ENCODE measurements at regions not wholly inside any gene's neighbourhood (a gene's known extent, or its start where the extent isn't known, plus 50 kb on each side); places are given as distances from the start of the nearest gene placed in this dataset.

- no peak overlapping the region for H3K27ac ChIP-seq
- no peak overlapping the region for H3K4me3 ChIP-seq
- no peak for ATAC-seq (ENCODE audit: insufficient number of reproducible peaks, low FRiP score, low read depth)
- H3K36me3 ChIP-seq = no peaks in the 10 kb centered on the region
- no peak for TF ChIP-seq CTCF (IDR thresholded peaks at IDR 0.05)
- H3K9me3 ChIP-seq = no peaks in the 10 kb centered on the region
- no peaks in the 10 kb centered on the region for H3K4me1 ChIP-seq (ENCODE audit: control insufficient read depth in 1 of 2, low read depth in 2 of 2)
- no peaks in the 10 kb centered on the region for H3K27me3 ChIP-seq (replicated peaks; ENCODE audit: insufficient read depth)
- DNase-seq (ENCODE audit: low spot score) = no peak
Measured at GRCh38 chrX:121921258-121921657, 873.8 kb downstream of the GLUD2 start.

DNA sequence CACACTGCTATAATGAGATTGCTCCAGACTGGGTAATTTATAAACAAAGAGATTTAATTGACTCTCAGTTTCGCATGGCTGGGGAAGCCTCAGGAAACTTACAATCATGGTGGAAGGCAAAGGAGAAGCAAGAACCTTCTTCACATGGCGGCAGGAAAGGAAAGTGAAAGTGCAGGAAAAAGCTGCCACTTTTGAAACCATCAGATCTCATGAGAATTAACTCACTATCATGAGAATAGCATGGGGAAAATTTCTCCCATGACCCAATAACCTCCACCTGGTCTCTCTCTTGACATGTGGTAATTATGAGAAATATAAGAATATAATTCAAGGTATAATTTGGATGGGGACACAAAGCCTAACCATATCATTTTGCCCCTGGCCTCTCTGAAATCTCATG lies 884.2 kb downstream of the GLUD2 start:
- no peaks in the 10 kb centered on the region for H3K9me3 ChIP-seq
- ATAC-seq (ENCODE audit: insufficient number of reproducible peaks, low FRiP score, low read depth) (no peak), DNase-seq (ENCODE audit: low spot score) (no peak)
- no peaks in the 10 kb centered on the region for H3K36me3 ChIP-seq
- no peak overlapping the region for H3K4me3 ChIP-seq
- H3K27me3 ChIP-seq (replicated peaks; ENCODE audit: insufficient read depth) = no peaks in the 10 kb centered on the region
- no peaks in the 10 kb centered on the region for H3K4me1 ChIP-seq (ENCODE audit: control insufficient read depth in 1 of 2, low read depth in 2 of 2)
- H3K27ac ChIP-seq = no peak overlapping the region
- TF ChIP-seq CTCF (IDR thresholded peaks at IDR 0.05) = no peak

GRCh38 chrX:121932688-121933087 lies 885.3 kb downstream of the GLUD2 start:
- Histone ChIP-seq H3K27ac (no peak overlapping the region), H3K4me1 (ENCODE audit: control insufficient read depth in 1 of 2, low read depth in 2 of 2) (no peaks in the 10 kb centered on the region), H3K27me3 (replicated peaks; ENCODE audit: insufficient read depth) (no peaks in the 10 kb centered on the region), H3K4me3 (no peak overlapping the region), H3K9me3 (no peaks in the 10 kb centered on the region), H3K36me3 (no peaks in the 10 kb centered on the region)
- DNase-seq (ENCODE audit: low spot score) (no peak), ATAC-seq (ENCODE audit: insufficient number of reproducible peaks, low FRiP score, low read depth) (no peak)
- TF ChIP-seq CTCF (IDR thresholded peaks at IDR 0.05) = no peak

GRCh38 chrX:121949041-121949760 lies 901.8 kb downstream of the GLUD2 start:
- no peak overlapping the region for H3K27ac ChIP-seq
- ATAC-seq (ENCODE audit: insufficient number of reproducible peaks, low FRiP score, low read depth) (no peak), DNase-seq (ENCODE audit: low spot score) (no peak)
- TF ChIP-seq CTCF (IDR thresholded peaks at IDR 0.05) = no peak
- no peak overlapping the region for H3K4me3 ChIP-seq
- H3K36me3 ChIP-seq = no peaks in the 10 kb centered on the region
- H3K9me3 ChIP-seq = no peaks in the 10 kb centered on the region
- no peaks in the 10 kb centered on the region for H3K27me3 ChIP-seq (replicated peaks; ENCODE audit: insufficient read depth)
- no peaks in the 10 kb centered on the region for H3K4me1 ChIP-seq (ENCODE audit: control insufficient read depth in 1 of 2, low read depth in 2 of 2)

- Histone ChIP-seq H3K36me3 (no peaks in the 10 kb centered on the region), H3K9me3 (no peaks in the 10 kb centered on the region), H3K27ac (no peak overlapping the region), H3K4me3 (no peak overlapping the region), H3K27me3 (replicated peaks; ENCODE audit: insufficient read depth) (no peaks in the 10 kb centered on the region), H3K4me1 (ENCODE audit: control insufficient read depth in 1 of 2, low read depth in 2 of 2) (no peaks in the 10 kb centered on the region)
- no peak for TF ChIP-seq CTCF (IDR thresholded peaks at IDR 0.05)
- DNase-seq (ENCODE audit: low spot score) (no peak), ATAC-seq (ENCODE audit: insufficient number of reproducible peaks, low FRiP score, low read depth) (no peak)
Measured at GRCh38 chrX:121958886-121959285, 911.5 kb downstream of the GLUD2 start.
